D341Med (cell line): ENCODE measurements at regions not wholly inside any gene's neighbourhood (a gene's known extent, or its start where the extent isn't known, plus 50 kb on each side); places are given as distances from the start of the nearest gene placed in this dataset.
A peak's percentile ranks its signal among the peaks of the same experiment; 100 is the strongest.

Experiments
- DNase-seq: peaks from one replicate; pipeline ENCODE4 v3.0.0; 2012; ENCODE audit warnings: low spot score

GRCh38 chr6:82740072-82740471 lies 325.6 kb downstream of the UBE3D start:
- DNase-seq = no peak

- DNase-seq = no peak
Measured at GRCh38 chr6:82741325-82741995, 324.2 kb downstream of the UBE3D start.

GRCh38 chr6:82741996-82742385 lies 323.6 kb downstream of the UBE3D start:
- DNase-seq = no peak

- no peak for DNase-seq
Measured at GRCh38 chr6:82744286-82745015, 321.2 kb downstream of the UBE3D start.

- no peak for DNase-seq
Measured at GRCh38 chr6:82750556-82750955, 315.1 kb downstream of the UBE3D start.

GRCh38 chr6:82751718-82752117 lies 313.9 kb downstream of the UBE3D start:
- no peak for DNase-seq

GRCh38 chr6:82761674-82762345 lies 303.8 kb downstream of the UBE3D start:
- no peak for DNase-seq

GRCh38 chr6:82766476-82766875 lies 299.2 kb downstream of the UBE3D start:
- no peak for DNase-seq

- DNase-seq = no peak
Measured at GRCh38 chr6:82767037-82767436, 298.6 kb downstream of the UBE3D start.

GRCh38 chr6:82767447-82767846 lies 298.2 kb downstream of the UBE3D start:
- no peak for DNase-seq

GRCh38 chr6:82772851-82773717 lies 292.6 kb downstream of the UBE3D start:
- DNase-seq = no peak

GRCh38 chr6:82775361-82775760 lies 290.3 kb downstream of the UBE3D start:
- no peak for DNase-seq

- no peak for DNase-seq
Measured at GRCh38 chr6:82775981-82776380, 289.7 kb downstream of the UBE3D start.

- no peak for DNase-seq
Measured at GRCh38 chr6:82779041-82779440, 286.6 kb downstream of the UBE3D start.

GRCh38 chr6:82780334-82780733 lies 285.3 kb downstream of the UBE3D start:
- no peak for DNase-seq

- no peak for DNase-seq
Measured at GRCh38 chr6:82781620-82782204, 283.9 kb downstream of the UBE3D start.

- peak; percentile 27 for DNase-seq
Measured at GRCh38 chr6:82783587-82784236, 281.9 kb downstream of the UBE3D start.

- no peak for DNase-seq
Measured at GRCh38 chr6:82785206-82785605, 280.4 kb downstream of the UBE3D start.

GRCh38 chr6:82786248-82786647 lies 279.4 kb downstream of the UBE3D start:
- DNase-seq = no peak

GRCh38 chr6:82795940-82796339 lies 269.7 kb downstream of the UBE3D start:
- DNase-seq = no peak

GRCh38 chr6:82801083-82801482 lies 264.6 kb downstream of the UBE3D start:
- no peak for DNase-seq
